ENCODE measurements at regions not wholly inside any gene's neighbourhood (a gene's known extent, or its start where the extent isn't known, plus 50 kb on each side); places are given as distances from the start of the nearest gene placed in this dataset.

- Histone ChIP-seq H3K4me1 (ENCODE audit: insufficient read depth, low read length, poor library complexity, severe bottlenecking) (no peaks in the 10 kb centered on the region), H3K27me3 (replicated peaks; ENCODE audit: insufficient read depth, low read depth, low read length, poor library complexity) (peaks cover 3% of the 10 kb centered on the region), H3K36me3 (ENCODE audit: insufficient read depth, low read length, poor library complexity, severe bottlenecking) (no peaks in the 10 kb centered on the region), H3K4me3 (ENCODE audit: low read depth, low read length, poor library complexity, severe bottlenecking) (no peak overlapping the region), H3K9me3 (ENCODE audit: low read depth, low read length, poor library complexity, severe bottlenecking) (no peaks in the 10 kb centered on the region), H3K27ac (ENCODE audit: low read depth, low read length, poor library complexity, severe bottlenecking) (no peak overlapping the region)
- intact Hi-C loops (cut with micrococcal nuclease; ENCODE audit: unreplicated experiment) = no loop called here
- ChIA-PET POLR2A (ENCODE audit: low non-redundant PET) (no interaction called here), CTCF (no interaction called here)
- no TSS peak for BruUV-seq (replicated peaks)
- DNase-seq (ENCODE audit: low spot score) = peak; percentile 1
- TF ChIP-seq CTCF (conservative IDR thresholded peaks at IDR 0.05; ENCODE audit: low read depth, low read length) = no peak
- TF ChIP-seq EZH2 (IDR thresholded peaks at IDR 0.05; ENCODE audit: borderline replicate concordance, low read depth, low read length, poor library complexity, severe bottlenecking) = no peak
Observed at GRCh38 chrX:11836284-11836683, 78.2 kb downstream of the MSL3 start.

GRCh38 chrX:11837437-11837836, 79.4 kb downstream of the MSL3 start:
- TF ChIP-seq CTCF (conservative IDR thresholded peaks at IDR 0.05; ENCODE audit: low read depth, low read length) (no peak), EZH2 (IDR thresholded peaks at IDR 0.05; ENCODE audit: borderline replicate concordance, low read depth, low read length, poor library complexity, severe bottlenecking) (no peak)
- intact Hi-C loops (cut with micrococcal nuclease; ENCODE audit: unreplicated experiment) = no loop called here
- POLR2A ChIA-PET (ENCODE audit: low non-redundant PET) = no interaction called here

GRCh38 chrX:11864171-11864570, 106.1 kb downstream of the MSL3 start:
- intact Hi-C loops (cut with micrococcal nuclease; ENCODE audit: unreplicated experiment) = no loop called here
- TF ChIP-seq CTCF (conservative IDR thresholded peaks at IDR 0.05; ENCODE audit: low read depth, low read length) = no peak
- no peak for TF ChIP-seq EZH2 (IDR thresholded peaks at IDR 0.05; ENCODE audit: borderline replicate concordance, low read depth, low read length, poor library complexity, severe bottlenecking)

More at GRCh38 chrX:11837437-11837836, 79.4 kb downstream of the MSL3 start:
- CTCF ChIA-PET = no interaction called here
- Histone ChIP-seq H3K4me1 (ENCODE audit: insufficient read depth, low read length, poor library complexity, severe bottlenecking) (no peaks in the 10 kb centered on the region), H3K4me3 (ENCODE audit: low read depth, low read length, poor library complexity, severe bottlenecking) (no peak overlapping the region), H3K9me3 (ENCODE audit: low read depth, low read length, poor library complexity, severe bottlenecking) (no peaks in the 10 kb centered on the region), H3K36me3 (ENCODE audit: insufficient read depth, low read length, poor library complexity, severe bottlenecking) (no peaks in the 10 kb centered on the region), H3K27ac (ENCODE audit: low read depth, low read length, poor library complexity, severe bottlenecking) (no peak overlapping the region), H3K27me3 (replicated peaks; ENCODE audit: insufficient read depth, low read depth, low read length, poor library complexity) (peaks cover 2% of the 10 kb centered on the region)
- no peak for DNase-seq (ENCODE audit: low spot score)
- BruUV-seq (replicated peaks) = no TSS peak

More at GRCh38 chrX:11864171-11864570, 106.1 kb downstream of the MSL3 start:
- ChIA-PET POLR2A (ENCODE audit: low non-redundant PET) (no interaction called here), CTCF (no interaction called here)
- no peak overlapping the region for H3K27ac ChIP-seq (ENCODE audit: low read depth, low read length, poor library complexity, severe bottlenecking)
- BruUV-seq (replicated peaks) = no TSS peak
- DNase-seq (ENCODE audit: low spot score) = no peak
- no peaks in the 10 kb centered on the region for H3K36me3 ChIP-seq (ENCODE audit: insufficient read depth, low read length, poor library complexity, severe bottlenecking)
- H3K4me1 ChIP-seq (ENCODE audit: insufficient read depth, low read length, poor library complexity, severe bottlenecking) = no peaks in the 10 kb centered on the region
- no peaks in the 10 kb centered on the region for H3K9me3 ChIP-seq (ENCODE audit: low read depth, low read length, poor library complexity, severe bottlenecking)
- H3K4me3 ChIP-seq (ENCODE audit: low read depth, low read length, poor library complexity, severe bottlenecking) = no peak overlapping the region
- H3K27me3 ChIP-seq (replicated peaks; ENCODE audit: insufficient read depth, low read depth, low read length, poor library complexity) = no peaks in the 10 kb centered on the region
